ENCODE measurements at regions not wholly inside any gene's neighbourhood (a gene's known extent, or its start where the extent isn't known, plus 50 kb on each side); places are given as distances from the start of the nearest gene placed in this dataset.

DNA sequence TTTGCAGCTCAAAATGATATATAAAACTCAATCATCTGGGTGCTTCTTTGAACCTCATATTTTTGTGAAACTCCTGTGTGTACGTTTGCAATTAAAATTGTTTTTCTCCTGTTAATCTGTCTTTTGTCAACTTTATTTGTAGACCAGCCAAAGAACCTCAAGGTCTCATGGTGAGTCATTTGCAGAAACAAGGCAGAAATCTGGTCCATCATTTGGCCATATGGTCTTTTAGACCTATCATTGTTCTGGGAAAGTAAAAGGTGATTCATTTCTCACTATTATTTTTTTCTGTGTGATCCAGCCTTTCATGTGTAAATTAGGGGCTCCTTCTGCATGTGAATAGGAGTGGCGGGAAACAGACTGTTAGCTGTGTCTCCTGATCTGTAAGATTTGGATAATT, 399.1 kb upstream of the DDI1 start:
- no peak overlapping the region for H3K9ac ChIP-seq (ENCODE audit: insufficient read depth, low read length)
- no peak overlapping the region for H3K27ac ChIP-seq (ENCODE audit: insufficient read depth, low read length)
- no peaks in the 10 kb centered on the region for H3K9me3 ChIP-seq (ENCODE audit: control insufficient read depth, insufficient read depth, low read depth, low read length)
- H2AFZ ChIP-seq (ENCODE audit: low read length), result no peak overlapping the region
- H4K20me1 ChIP-seq (ENCODE audit: control insufficient read depth, extremely low read depth, insufficient read depth, low read length), result no peaks in the 10 kb centered on the region
- no peaks in the 10 kb centered on the region for H3K36me3 ChIP-seq (ENCODE audit: control insufficient read depth, insufficient read depth, low read length)
- H3K27me3 ChIP-seq (ENCODE audit: control insufficient read depth, insufficient read depth, low read length), result no peaks in the 10 kb centered on the region
- peak in 1 of 2 donors; percentile 75 for DNase-seq (ENCODE audit: low read depth in 2 of 2)
- H3K79me2 ChIP-seq (ENCODE audit: control insufficient read depth, insufficient read depth, low read length), result no peaks in the 10 kb centered on the region
- H3K4me3 ChIP-seq (replicated peaks in 1 of 4; ENCODE audit: control extremely low read depth in 1 of 4, insufficient read depth in 1 of 4, low read depth in 3 of 4, low read length in 4 of 4), result no peak overlapping the region
- TF ChIP-seq EZH2 (IDR thresholded peaks at IDR 0.05; ENCODE audit: low read length, missing control alignments), result no peak
- TF ChIP-seq, protein P1, sequence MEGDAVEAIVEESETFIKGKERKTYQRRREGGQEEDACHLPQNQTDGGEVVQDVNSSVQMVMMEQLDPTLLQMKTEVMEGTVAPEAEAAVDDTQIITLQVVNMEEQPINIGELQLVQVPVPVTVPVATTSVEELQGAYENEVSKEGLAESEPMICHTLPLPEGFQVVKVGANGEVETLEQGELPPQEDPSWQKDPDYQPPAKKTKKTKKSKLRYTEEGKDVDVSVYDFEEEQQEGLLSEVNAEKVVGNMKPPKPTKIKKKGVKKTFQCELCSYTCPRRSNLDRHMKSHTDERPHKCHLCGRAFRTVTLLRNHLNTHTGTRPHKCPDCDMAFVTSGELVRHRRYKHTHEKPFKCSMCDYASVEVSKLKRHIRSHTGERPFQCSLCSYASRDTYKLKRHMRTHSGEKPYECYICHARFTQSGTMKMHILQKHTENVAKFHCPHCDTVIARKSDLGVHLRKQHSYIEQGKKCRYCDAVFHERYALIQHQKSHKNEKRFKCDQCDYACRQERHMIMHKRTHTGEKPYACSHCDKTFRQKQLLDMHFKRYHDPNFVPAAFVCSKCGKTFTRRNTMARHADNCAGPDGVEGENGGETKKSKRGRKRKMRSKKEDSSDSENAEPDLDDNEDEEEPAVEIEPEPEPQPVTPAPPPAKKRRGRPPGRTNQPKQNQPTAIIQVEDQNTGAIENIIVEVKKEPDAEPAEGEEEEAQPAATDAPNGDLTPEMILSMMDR (conservative IDR thresholded peaks at IDR 0.05 in 1 of 2, IDR thresholded peaks at IDR 0.05 in 1 of 2; ENCODE audit: low read depth in 1 of 2, low read length in 2 of 2), result no peak
- H3K4me1 ChIP-seq (ENCODE audit: control insufficient read depth, extremely low read depth, insufficient read depth, low read length), result peaks cover 4% of the 10 kb centered on the region
- no peak overlapping the region for H3K4me2 ChIP-seq (ENCODE audit: extremely low read depth, insufficient read depth, low read length)

DNA sequence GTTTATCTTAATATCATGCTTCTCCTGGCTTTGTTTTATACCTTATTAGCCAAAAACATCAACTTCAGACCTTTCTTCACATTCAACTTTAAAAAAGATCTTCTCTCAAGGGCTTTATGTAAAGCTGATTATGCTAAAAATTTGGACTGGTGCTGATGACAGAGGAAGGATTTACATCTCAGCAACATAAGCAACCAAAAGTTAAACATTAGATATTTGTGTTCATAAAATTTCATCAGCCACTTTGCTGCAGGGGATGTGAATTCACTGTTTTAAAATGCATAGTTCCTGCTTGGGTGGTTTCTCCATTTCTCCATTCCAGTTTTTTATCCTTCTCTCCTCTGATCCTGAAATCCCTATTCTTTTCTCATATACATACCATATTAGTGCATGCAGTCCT, 398.6 kb upstream of the DDI1 start:
- no peak overlapping the region for H3K27ac ChIP-seq (ENCODE audit: insufficient read depth, low read length)
- no peak overlapping the region for H3K4me2 ChIP-seq (ENCODE audit: extremely low read depth, insufficient read depth, low read length)
- no peak overlapping the region for H2AFZ ChIP-seq (ENCODE audit: low read length)
- peaks cover 4% of the 10 kb centered on the region for H3K4me1 ChIP-seq (ENCODE audit: control insufficient read depth, extremely low read depth, insufficient read depth, low read length)
- no peaks in the 10 kb centered on the region for H4K20me1 ChIP-seq (ENCODE audit: control insufficient read depth, extremely low read depth, insufficient read depth, low read length)
- H3K9ac ChIP-seq (ENCODE audit: insufficient read depth, low read length), result no peak overlapping the region
- H3K79me2 ChIP-seq (ENCODE audit: control insufficient read depth, insufficient read depth, low read length), result no peaks in the 10 kb centered on the region
- no peak for DNase-seq (ENCODE audit: low read depth in 2 of 2)
- H3K36me3 ChIP-seq (ENCODE audit: control insufficient read depth, insufficient read depth, low read length), result no peaks in the 10 kb centered on the region
- H3K9me3 ChIP-seq (ENCODE audit: control insufficient read depth, insufficient read depth, low read depth, low read length), result no peaks in the 10 kb centered on the region
- no peak overlapping the region for H3K4me3 ChIP-seq (replicated peaks in 1 of 4; ENCODE audit: control extremely low read depth in 1 of 4, insufficient read depth in 1 of 4, low read depth in 3 of 4, low read length in 4 of 4)
- H3K27me3 ChIP-seq (ENCODE audit: control insufficient read depth, insufficient read depth, low read length), result no peaks in the 10 kb centered on the region
- TF ChIP-seq, protein P1 (conservative IDR thresholded peaks at IDR 0.05 in 1 of 2, IDR thresholded peaks at IDR 0.05 in 1 of 2; ENCODE audit: low read depth in 1 of 2, low read length in 2 of 2), result no peak
- no peak for TF ChIP-seq EZH2 (IDR thresholded peaks at IDR 0.05; ENCODE audit: low read length, missing control alignments)

DNA sequence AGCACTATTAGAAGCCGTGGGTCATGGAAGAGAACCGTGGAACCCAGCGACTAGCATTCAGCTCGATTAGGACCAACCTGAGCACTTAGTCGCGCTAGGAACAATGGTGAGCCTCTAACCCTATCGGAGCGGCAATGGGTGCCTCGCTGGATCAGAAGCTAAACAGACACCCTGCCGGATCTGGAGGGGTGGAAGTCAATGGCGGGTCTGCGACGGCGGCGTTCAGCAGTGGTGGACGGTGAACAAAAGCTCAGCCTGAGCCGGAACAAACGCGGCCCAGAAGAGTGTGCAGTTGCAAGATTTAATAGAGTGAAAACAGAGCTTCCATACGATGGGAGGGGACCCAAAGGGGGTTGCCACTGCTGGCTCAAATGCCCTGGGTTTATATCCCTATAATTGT, 391.8 kb upstream of the DDI1 start:
- Histone ChIP-seq H3K36me3 (ENCODE audit: control insufficient read depth, insufficient read depth, low read length) (no peaks in the 10 kb centered on the region), H3K27ac (ENCODE audit: insufficient read depth, low read length) (no peak overlapping the region), H3K4me1 (ENCODE audit: control insufficient read depth, extremely low read depth, insufficient read depth, low read length) (no peaks in the 10 kb centered on the region), H2AFZ (ENCODE audit: low read length) (no peak overlapping the region), H3K79me2 (ENCODE audit: control insufficient read depth, insufficient read depth, low read length) (no peaks in the 10 kb centered on the region), H3K4me2 (ENCODE audit: extremely low read depth, insufficient read depth, low read length) (no peak overlapping the region), H3K9ac (ENCODE audit: insufficient read depth, low read length) (no peak overlapping the region), H3K27me3 (ENCODE audit: control insufficient read depth, insufficient read depth, low read length) (no peaks in the 10 kb centered on the region), H4K20me1 (ENCODE audit: control insufficient read depth, extremely low read depth, insufficient read depth, low read length) (no peaks in the 10 kb centered on the region), H3K4me3 (replicated peaks in 1 of 4; ENCODE audit: control extremely low read depth in 1 of 4, insufficient read depth in 1 of 4, low read depth in 3 of 4, low read length in 4 of 4) (no peak overlapping the region), H3K9me3 (ENCODE audit: control insufficient read depth, insufficient read depth, low read depth, low read length) (no peaks in the 10 kb centered on the region)
- no peak for DNase-seq (ENCODE audit: low read depth in 2 of 2)
- TF ChIP-seq EZH2 (IDR thresholded peaks at IDR 0.05; ENCODE audit: low read length, missing control alignments), result no peak
- TF ChIP-seq, protein P1 (conservative IDR thresholded peaks at IDR 0.05 in 1 of 2, IDR thresholded peaks at IDR 0.05 in 1 of 2; ENCODE audit: low read depth in 1 of 2, low read length in 2 of 2), result no peak
